ENCODE measurements at regions not wholly inside any gene's neighbourhood (a gene's known extent, or its start where the extent isn't known, plus 50 kb on each side); places are given as distances from the start of the nearest gene placed in this dataset.

GRCh38 chr6:165940366-165940765 lies 227.3 kb downstream of the TBXT start:
- TF ChIP-seq CTCF (conservative IDR thresholded peaks at IDR 0.05; ENCODE audit: low read depth in 2 of 2): no peak
- no peak for TF ChIP-seq POLR2AphosphoS5 (IDR thresholded peaks at IDR 0.05; ENCODE audit: low read depth)
- TF ChIP-seq EZH2 (IDR thresholded peaks at IDR 0.05; ENCODE audit: low read depth, unreplicated experiment): no peak
- no peak for TF ChIP-seq ZNF331 (CRISPR knock-in tag; IDR thresholded peaks at IDR 0.05; ENCODE audit: low read depth)
- no peak for TF ChIP-seq REST (IDR thresholded peaks at IDR 0.05; ENCODE audit: unreplicated experiment)

All from GM23338 (cell line).